ENCODE measurements at regions not wholly inside any gene's neighbourhood (a gene's known extent, or its start where the extent isn't known, plus 50 kb on each side); places are given as distances from the start of the nearest gene placed in this dataset.

GRCh38 chr2:164287056-164287455, 334.2 kb downstream of the GRB14 start:
- TF ChIP-seq EZH2 (IDR thresholded peaks at IDR 0.05; ENCODE audit: low read length) (no peak), CTCF (optimal IDR thresholded peaks at IDR 0.05 in 1 of 3, IDR thresholded peaks at IDR 0.05 in 1 of 3, conservative IDR thresholded peaks at IDR 0.05 in 1 of 3; ENCODE audit: extremely low read depth in 1 of 3, insufficient read depth in 2 of 3, low read length in 3 of 3) (no peak)
- no peak overlapping the region for H2AFZ ChIP-seq (ENCODE audit: control insufficient read depth, low read length)
- H3K9ac ChIP-seq (ENCODE audit: control insufficient read depth, extremely low read depth, insufficient read depth, low read length) = no peak overlapping the region
- no peaks in the 10 kb centered on the region for H4K20me1 ChIP-seq (ENCODE audit: control insufficient read depth, extremely low read depth, insufficient read depth, low read length)
- H3K9me3 ChIP-seq (ENCODE audit: control insufficient read depth, low read depth, low read length) = no peaks in the 10 kb centered on the region
- H3K27ac ChIP-seq (ENCODE audit: control insufficient read depth, insufficient read depth, low read length) = no peak overlapping the region
- no peak overlapping the region for H3K4me3 ChIP-seq (ENCODE audit: control insufficient read depth in 2 of 3, extremely low read depth in 1 of 3, insufficient read depth in 2 of 3, low read depth in 1 of 3, low read length in 3 of 3)
- FAIRE-seq (no peak), DNase-seq (ENCODE audit: low read depth, low spot score) (no peak)
- H3K36me3 ChIP-seq (ENCODE audit: control insufficient read depth in 2 of 2, extremely low read depth in 1 of 2, insufficient read depth in 2 of 2, low read length in 2 of 2) = no peaks in the 10 kb centered on the region
- H3K79me2 ChIP-seq (ENCODE audit: control insufficient read depth, insufficient read depth, low read length) = no peaks in the 10 kb centered on the region
- dilution Hi-C loops (cut with MboI; ENCODE audit: extremely low pct_ligation_motif_present, low sequenced_read_pairs) = no loop called here
- H3K9me1 ChIP-seq (ENCODE audit: control insufficient read depth, extremely low read depth, insufficient read depth, low read length) = no peaks in the 10 kb centered on the region
- H3K27me3 ChIP-seq (ENCODE audit: control insufficient read depth, extremely low read depth, insufficient read depth, low read length) = no peaks in the 10 kb centered on the region
- H3K4me1 ChIP-seq (ENCODE audit: control insufficient read depth, extremely low read depth, insufficient read depth, low read length) = no peaks in the 10 kb centered on the region
- no peak overlapping the region for H3K4me2 ChIP-seq (ENCODE audit: control insufficient read depth, extremely low read depth, insufficient read depth, low read depth, low read length)

- Histone ChIP-seq H3K79me2 (ENCODE audit: control insufficient read depth, insufficient read depth, low read length) (no peaks in the 10 kb centered on the region), H3K36me3 (ENCODE audit: control insufficient read depth in 2 of 2, extremely low read depth in 1 of 2, insufficient read depth in 2 of 2, low read length in 2 of 2) (no peaks in the 10 kb centered on the region), H3K9me3 (ENCODE audit: control insufficient read depth, low read depth, low read length) (no peaks in the 10 kb centered on the region), H3K4me2 (ENCODE audit: control insufficient read depth, extremely low read depth, insufficient read depth, low read depth, low read length) (no peak overlapping the region), H3K9me1 (ENCODE audit: control insufficient read depth, extremely low read depth, insufficient read depth, low read length) (no peaks in the 10 kb centered on the region), H3K27me3 (ENCODE audit: control insufficient read depth, extremely low read depth, insufficient read depth, low read length) (no peaks in the 10 kb centered on the region), H3K27ac (ENCODE audit: control insufficient read depth, insufficient read depth, low read length) (no peak overlapping the region), H3K4me3 (ENCODE audit: control insufficient read depth in 2 of 3, extremely low read depth in 1 of 3, insufficient read depth in 2 of 3, low read depth in 1 of 3, low read length in 3 of 3) (no peak overlapping the region), H3K9ac (ENCODE audit: control insufficient read depth, extremely low read depth, insufficient read depth, low read length) (no peak overlapping the region), H4K20me1 (ENCODE audit: control insufficient read depth, extremely low read depth, insufficient read depth, low read length) (no peaks in the 10 kb centered on the region), H3K4me1 (ENCODE audit: control insufficient read depth, extremely low read depth, insufficient read depth, low read length) (no peaks in the 10 kb centered on the region), H2AFZ (ENCODE audit: control insufficient read depth, low read length) (no peak overlapping the region)
- TF ChIP-seq CTCF (optimal IDR thresholded peaks at IDR 0.05 in 1 of 3, IDR thresholded peaks at IDR 0.05 in 1 of 3, conservative IDR thresholded peaks at IDR 0.05 in 1 of 3; ENCODE audit: extremely low read depth in 1 of 3, insufficient read depth in 2 of 3, low read length in 3 of 3) (no peak), EZH2 (IDR thresholded peaks at IDR 0.05; ENCODE audit: low read length) (no peak)
- no peak for DNase-seq (ENCODE audit: low read depth, low spot score)
- dilution Hi-C loops (cut with MboI; ENCODE audit: extremely low pct_ligation_motif_present, low sequenced_read_pairs) = no loop called here
- no peak for FAIRE-seq
Measured at GRCh38 chr2:164285576-164285975, 335.7 kb downstream of the GRB14 start.
